ENCODE measurements at regions not wholly inside any gene's neighbourhood (a gene's known extent, or its start where the extent isn't known, plus 50 kb on each side); places are given as distances from the start of the nearest gene placed in this dataset.

- no peak for TF ChIP-seq POLR2A (IDR thresholded peaks at IDR 0.05)
- no peak for TF ChIP-seq CTCF (IDR thresholded peaks at IDR 0.05)
- TF ChIP-seq EP300 (IDR thresholded peaks at IDR 0.05) = no peak
These were observed 188.5 kb upstream of the SYT10 start for GRCh38 chr12:33628087-33628486.
